HG02970 (cell line): ENCODE measurements at regions not wholly inside any gene's neighbourhood (a gene's known extent, or its start where the extent isn't known, plus 50 kb on each side); places are given as distances from the start of the nearest gene placed in this dataset.
"Not testable (repeated sequence)": the region's sequence is repeated elsewhere in the genome, so short reads cannot be mapped to it uniquely, and the experiment has no call there.

ENCODE experiments used
- ATAC-seq: cut with Tn5 transposase; IDR thresholded peaks from one replicate; pipeline ENCODE4 v1.9.1; 2021; ENCODE audit warnings: mild to moderate bottlenecking, moderate library complexity, moderate number of reproducible peaks; ENCODE audit not compliant: unreplicated experiment, low FRiP score

- ATAC-seq: no peak
Observed at GRCh38 chr3:40745381-40746106, 220.8 kb downstream of the ZNF621 start.

GRCh38 chr3:40751666-40752065, 226.9 kb downstream of the ZNF621 start:
- no peak for ATAC-seq

DNA sequence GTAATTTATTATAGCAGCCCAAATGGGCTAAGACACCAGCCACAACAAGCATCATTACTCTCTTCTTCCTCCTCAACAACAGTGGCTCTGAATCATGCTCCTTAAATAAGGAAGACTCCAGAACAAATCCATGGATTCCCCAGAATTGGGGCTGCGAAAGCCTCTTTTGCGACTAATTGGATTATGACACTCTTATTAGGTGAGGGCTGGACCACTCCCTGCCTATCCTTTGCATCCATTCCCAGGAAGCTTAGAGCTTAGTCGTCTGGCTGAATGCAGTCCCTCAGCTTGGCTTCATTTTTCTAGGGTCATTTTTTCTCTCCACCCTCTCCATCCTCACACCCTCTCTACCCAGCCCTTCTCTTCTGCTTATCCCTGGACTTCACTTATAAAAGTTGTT, 227.7 kb downstream of the ZNF621 start:
- no peak for ATAC-seq

- ATAC-seq: no peak
Observed at GRCh38 chr3:40753291-40753770, 228.6 kb downstream of the ZNF621 start.

- ATAC-seq: no peak
Observed at GRCh38 chr3:40753951-40754350, 229.2 kb downstream of the ZNF621 start.

DNA sequence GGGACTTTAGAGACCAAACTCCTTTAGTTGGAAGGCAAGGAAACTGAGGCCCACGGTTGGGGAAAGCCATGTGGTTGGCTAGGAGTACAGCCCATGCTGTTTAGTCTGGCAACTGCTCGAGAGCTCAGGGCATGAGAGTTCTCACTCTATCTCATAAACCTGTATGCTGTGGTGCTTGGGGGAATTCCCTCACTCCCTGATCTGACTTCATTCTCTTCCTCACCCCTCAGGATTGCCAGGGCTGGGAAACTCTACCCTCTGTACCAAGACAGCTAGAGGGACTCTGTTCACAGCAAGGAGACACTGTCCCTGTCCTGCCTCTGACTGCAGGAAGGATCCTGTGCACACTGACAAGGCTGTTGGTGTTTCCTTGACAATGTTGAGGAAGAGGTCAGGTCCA, 230.2 kb downstream of the ZNF621 start:
- ATAC-seq: no peak

GRCh38 chr3:40756500-40756899, 231.7 kb downstream of the ZNF621 start:
- ATAC-seq: no peak

GRCh38 chr3:40762771-40763170, 238.0 kb downstream of the ZNF621 start:
- ATAC-seq: not testable (repeated sequence)

DNA sequence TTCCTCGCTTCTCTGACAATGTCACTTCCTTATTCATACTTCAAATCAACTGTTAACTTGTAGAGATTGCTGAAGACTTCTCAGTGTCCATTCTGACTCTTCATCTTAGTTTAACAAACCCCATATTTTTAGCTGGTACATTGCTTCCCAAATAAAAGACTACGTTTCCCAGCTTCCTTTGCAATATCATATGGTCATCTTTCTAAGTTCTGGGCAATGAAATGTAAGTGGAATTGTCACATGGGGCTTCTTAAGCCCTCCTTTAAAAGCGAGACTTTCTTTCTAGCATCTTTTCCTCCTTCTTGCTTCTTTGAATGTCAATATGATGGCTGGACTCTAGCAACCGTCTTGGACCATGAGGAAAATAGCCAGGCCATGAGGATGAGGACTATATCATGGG, 239.0 kb downstream of the ZNF621 start:
- no peak for ATAC-seq

DNA sequence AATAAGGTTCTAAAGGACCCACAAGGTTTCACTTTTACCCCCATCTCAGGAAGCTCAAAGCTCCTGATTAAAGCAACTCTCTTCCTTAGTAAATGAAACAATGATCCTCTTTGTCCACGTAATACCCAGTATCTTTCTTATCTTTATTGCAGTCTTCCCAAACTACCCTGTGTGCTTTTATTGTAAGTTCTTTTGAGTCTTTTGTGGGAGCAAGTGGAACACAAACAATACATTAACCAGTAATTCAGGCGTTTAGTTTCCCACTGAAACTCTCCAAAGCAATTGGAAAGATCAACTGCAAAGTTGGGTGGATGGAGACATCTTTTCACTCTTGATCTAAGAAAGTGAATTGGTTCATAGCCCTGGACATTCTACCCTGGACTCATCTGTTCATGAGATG, 240.0 kb downstream of the ZNF621 start:
- no peak for ATAC-seq

DNA sequence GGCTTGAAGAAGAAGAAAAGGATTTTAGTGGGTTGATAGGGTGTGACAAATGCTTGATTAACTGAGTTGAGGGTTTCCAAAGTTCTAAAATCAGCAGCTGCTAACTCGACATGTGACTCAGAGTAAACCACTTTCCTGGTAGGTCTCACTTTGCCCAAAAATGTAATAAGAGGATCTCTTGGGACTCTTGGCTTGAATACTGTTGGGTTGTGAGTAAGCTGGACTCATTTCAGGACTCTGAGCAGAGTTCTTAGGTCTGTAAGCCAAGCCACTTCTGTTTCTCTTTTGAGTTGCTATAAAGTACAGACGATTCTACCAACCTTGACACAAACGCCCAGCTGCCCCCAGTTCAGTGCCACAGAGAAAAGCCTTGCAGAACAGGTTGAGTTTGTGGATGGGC, 241.1 kb downstream of the ZNF621 start:
- ATAC-seq: no peak

DNA sequence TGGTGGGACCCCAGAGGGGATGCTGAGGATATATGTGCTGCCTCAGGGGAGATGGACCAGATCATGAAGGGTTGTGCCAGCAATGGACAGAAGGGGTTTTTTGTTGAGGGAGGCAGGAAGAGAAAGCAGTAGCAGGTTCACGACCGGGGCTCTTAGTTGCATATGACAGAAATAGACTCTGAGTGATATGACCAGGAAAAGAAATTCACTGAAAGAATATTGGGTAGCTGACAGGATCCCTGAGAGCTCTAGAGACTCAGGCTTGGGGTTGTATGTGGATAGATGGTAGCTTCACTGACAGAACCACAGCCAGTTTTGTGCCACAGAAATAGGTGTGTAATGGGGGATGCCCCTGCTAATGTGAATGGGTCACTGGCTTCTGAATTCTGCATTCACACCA, 241.6 kb downstream of the ZNF621 start:
- no peak for ATAC-seq

DNA sequence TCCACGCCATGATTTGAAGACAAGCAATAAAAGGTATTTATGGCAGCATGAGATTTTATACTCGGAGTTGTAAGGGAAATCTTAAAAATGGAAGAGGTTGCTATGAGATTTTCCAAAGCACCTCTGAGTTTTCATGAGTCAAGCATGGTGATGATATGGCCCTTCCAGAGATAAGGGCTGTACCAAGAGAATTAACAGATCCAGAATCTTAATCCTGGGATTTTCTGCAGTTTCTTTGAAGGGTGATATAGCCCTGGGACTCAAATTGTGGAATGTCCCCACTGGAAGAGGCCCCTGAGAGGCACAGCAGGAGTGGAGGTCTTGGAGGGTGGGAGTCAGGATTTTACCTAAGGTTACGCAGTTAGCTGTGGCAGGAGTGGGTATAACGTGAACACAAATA, 243.3 kb downstream of the ZNF621 start:
- no peak for ATAC-seq

DNA sequence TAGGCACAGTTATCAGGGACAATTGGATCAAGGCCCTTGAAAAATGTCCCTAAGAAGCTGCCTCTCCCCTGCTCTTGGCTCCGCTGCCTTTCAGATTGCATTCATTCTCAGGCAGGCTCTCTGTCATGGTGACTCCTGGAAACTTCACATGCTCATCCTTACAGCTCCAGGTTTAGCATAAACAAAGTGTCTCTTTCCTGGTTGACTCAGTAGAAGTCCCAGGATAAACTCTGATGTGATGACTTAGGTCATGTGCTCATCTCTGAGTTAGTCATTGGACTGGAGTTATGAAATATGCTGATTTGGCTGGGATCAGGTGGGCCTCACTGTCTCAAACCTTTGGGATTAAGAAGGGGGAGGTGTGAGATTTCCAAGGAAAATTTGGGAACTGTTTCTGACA, 243.8 kb downstream of the ZNF621 start:
- ATAC-seq: no peak

- no peak for ATAC-seq
Observed at GRCh38 chr3:40770061-40770460, 245.3 kb downstream of the ZNF621 start.

GRCh38 chr3:40771112-40771511, 246.4 kb downstream of the ZNF621 start:
- no peak for ATAC-seq

DNA sequence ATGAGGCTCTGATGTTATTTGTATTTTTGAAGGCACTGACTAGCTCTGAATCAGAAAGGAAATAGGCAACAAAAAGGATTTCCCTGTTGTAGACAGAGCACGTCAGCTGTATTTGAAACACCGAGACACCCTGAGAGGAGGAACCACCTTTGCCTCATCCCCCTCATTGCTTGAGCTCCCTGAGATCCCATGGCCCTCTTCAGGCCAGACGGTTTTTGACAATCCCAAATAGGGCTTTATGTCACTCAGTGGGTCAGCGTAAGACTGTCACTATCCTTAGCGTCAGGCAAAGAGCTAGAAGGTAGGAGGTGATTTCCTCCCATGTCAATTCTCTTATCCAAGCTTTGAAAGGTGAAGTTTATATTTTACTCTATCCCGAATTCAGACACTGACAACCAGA, 254.3 kb downstream of the ZNF621 start:
- ATAC-seq: no peak

GRCh38 chr3:40780291-40780924, 255.6 kb downstream of the ZNF621 start:
- ATAC-seq: no peak

DNA sequence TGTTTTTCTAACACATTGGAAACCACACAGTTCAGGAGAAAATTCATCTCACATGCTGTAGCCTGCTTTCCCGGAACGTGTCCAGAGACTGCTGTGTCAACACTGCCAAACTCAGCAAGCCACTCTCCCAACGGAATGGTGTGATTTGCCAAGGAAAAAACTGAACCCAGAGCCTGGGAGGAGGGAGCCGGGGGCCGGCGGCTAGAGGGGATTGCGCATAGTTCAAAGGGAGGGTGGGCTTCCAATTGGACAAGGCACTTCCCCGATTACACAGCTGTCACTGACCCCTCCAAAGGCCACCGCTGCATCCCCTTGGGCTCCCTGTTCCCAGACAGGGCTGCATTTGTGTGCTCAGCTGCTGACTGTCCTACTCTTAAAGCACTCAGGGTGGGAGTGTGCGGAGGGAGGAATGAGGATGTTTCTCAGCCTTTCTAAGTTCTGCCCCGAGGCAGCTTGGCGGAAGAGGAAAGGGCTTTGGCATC, 256.2 kb downstream of the ZNF621 start:
- no peak for ATAC-seq

DNA sequence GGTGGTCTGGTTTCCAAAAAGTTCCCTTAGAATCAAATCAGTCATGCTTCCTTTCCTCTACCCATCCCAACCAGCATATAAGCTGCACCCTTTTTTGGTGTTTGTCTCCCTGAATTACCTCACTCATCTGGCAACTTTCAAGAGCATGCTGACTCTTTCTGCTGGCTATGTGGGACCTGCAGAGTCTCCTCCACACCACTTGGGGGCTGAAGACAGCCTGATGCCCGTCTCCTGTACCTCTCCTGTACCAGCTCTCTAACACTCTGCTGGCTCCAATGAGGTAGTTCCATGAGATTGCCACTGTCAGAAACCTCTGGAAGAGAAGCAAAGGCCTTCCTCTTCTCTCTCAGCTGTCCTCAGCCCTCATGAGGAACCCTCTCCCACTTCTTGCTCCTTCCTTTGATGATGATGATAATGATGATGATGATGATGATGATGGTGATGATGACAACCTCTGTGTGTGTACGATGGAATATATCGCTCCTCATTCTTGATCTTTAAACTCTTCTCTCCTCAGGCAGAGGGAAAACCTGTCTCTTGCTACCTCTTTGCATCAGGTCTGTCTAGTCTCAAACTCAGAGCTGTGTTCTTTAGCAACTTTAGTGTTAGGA, 257.5 kb downstream of the ZNF621 start:
- ATAC-seq: no peak

- ATAC-seq: no peak
Observed at GRCh38 chr3:40790746-40791145, 266.0 kb downstream of the ZNF621 start.

DNA sequence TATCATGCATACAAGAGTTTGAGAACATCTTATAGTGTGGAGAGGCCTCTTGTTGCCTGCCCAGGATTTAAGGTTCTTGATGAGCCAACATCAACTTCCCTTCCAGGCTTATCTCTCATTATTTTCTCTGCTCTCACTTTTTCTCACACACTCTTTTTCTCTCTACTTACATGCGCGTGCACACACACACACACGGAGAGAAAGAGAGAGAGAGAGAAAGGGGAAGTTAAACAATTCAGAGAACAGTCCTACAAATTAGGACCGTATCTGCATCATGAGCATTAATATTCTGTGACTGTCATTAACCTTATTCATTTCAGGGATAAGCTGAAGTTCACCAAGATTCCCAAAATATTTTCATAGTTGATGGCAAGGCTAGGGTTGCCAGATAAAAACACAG, 269.0 kb downstream of the ZNF621 start:
- ATAC-seq: no peak
